Ishikawa (cell line): ENCODE measurements at regions not wholly inside any gene's neighbourhood (a gene's known extent, or its start where the extent isn't known, plus 50 kb on each side); places are given as distances from the start of the nearest gene placed in this dataset.

Experiments
- EGR1 ChIP-seq: IDR thresholded peaks from 2 replicates; pipeline ENCODE4 v1.6.1; 2012
- FOXM1 ChIP-seq: IDR thresholded peaks from 2 replicates; pipeline ENCODE4 v1.6.1; 2012; ENCODE audit warnings: low read depth, borderline replicate concordance
- MAX ChIP-seq: IDR thresholded peaks from 2 replicates; pipeline ENCODE4 v1.6.1; 2012
- RAD21 ChIP-seq: IDR thresholded peaks from 2 replicates; pipeline ENCODE4 v1.6.1; 2012; ENCODE audit warnings: low read depth
- TAF1 ChIP-seq: IDR thresholded peaks from 2 replicates; pipeline ENCODE4 v1.6.1; 2012; ENCODE audit warnings: low read depth, mild to moderate bottlenecking
- TEAD4 ChIP-seq: IDR thresholded peaks from 2 replicates; pipeline ENCODE4 v1.6.1; 2012
- USF1 ChIP-seq: IDR thresholded peaks from 2 replicates; pipeline ENCODE4 v1.6.1; 2012
- ZBTB7A ChIP-seq: IDR thresholded peaks from 2 replicates; pipeline ENCODE4 v1.6.1; 2012; ENCODE audit warnings: low read depth

GRCh38 chr13:75910591-75910990, 274.5 kb downstream of the LMO7 start:
- TF ChIP-seq TAF1 = no peak
- no peak for TF ChIP-seq TEAD4
- TF ChIP-seq FOXM1 = no peak
- TF ChIP-seq RAD21 = no peak
- no peak for TF ChIP-seq EGR1
- no peak for TF ChIP-seq ZBTB7A
- TF ChIP-seq MAX = no peak
- no peak for TF ChIP-seq USF1
